ENCODE measurements at regions not wholly inside any gene's neighbourhood (a gene's known extent, or its start where the extent isn't known, plus 50 kb on each side); places are given as distances from the start of the nearest gene placed in this dataset.

GRCh38 chr15:91552555-91552954 is 301.0 kb upstream of the SLCO3A1 start:
- FAIRE-seq (no peak), DNase-seq (ENCODE audit: low read depth, low spot score) (no peak)
- Histone ChIP-seq H3K27me3 (ENCODE audit: control insufficient read depth, extremely low read depth, insufficient read depth, low read length) (no peaks in the 10 kb centered on the region), H3K79me2 (ENCODE audit: control insufficient read depth, insufficient read depth, low read length) (no peaks in the 10 kb centered on the region), H3K9ac (ENCODE audit: control insufficient read depth, extremely low read depth, insufficient read depth, low read length) (no peak overlapping the region), H3K4me2 (ENCODE audit: control insufficient read depth, extremely low read depth, insufficient read depth, low read depth, low read length) (no peak overlapping the region), H3K9me1 (ENCODE audit: control insufficient read depth, extremely low read depth, insufficient read depth, low read length) (no peaks in the 10 kb centered on the region), H2AFZ (ENCODE audit: control insufficient read depth, low read length) (no peak overlapping the region), H4K20me1 (ENCODE audit: control insufficient read depth, extremely low read depth, insufficient read depth, low read length) (no peaks in the 10 kb centered on the region), H3K27ac (ENCODE audit: control insufficient read depth, insufficient read depth, low read length) (no peak overlapping the region), H3K4me3 (ENCODE audit: control insufficient read depth in 2 of 3, extremely low read depth in 1 of 3, insufficient read depth in 2 of 3, low read depth in 1 of 3, low read length in 3 of 3) (no peak overlapping the region), H3K9me3 (ENCODE audit: control insufficient read depth, low read depth, low read length) (no peaks in the 10 kb centered on the region), H3K36me3 (ENCODE audit: control insufficient read depth in 2 of 2, extremely low read depth in 1 of 2, insufficient read depth in 2 of 2, low read length in 2 of 2) (no peaks in the 10 kb centered on the region), H3K4me1 (ENCODE audit: control insufficient read depth, extremely low read depth, insufficient read depth, low read length) (no peaks in the 10 kb centered on the region)
- dilution Hi-C loops (cut with MboI; ENCODE audit: extremely low pct_ligation_motif_present, low sequenced_read_pairs) = no loop called here
- TF ChIP-seq CTCF (optimal IDR thresholded peaks at IDR 0.05 in 1 of 3, IDR thresholded peaks at IDR 0.05 in 1 of 3, conservative IDR thresholded peaks at IDR 0.05 in 1 of 3; ENCODE audit: extremely low read depth in 1 of 3, insufficient read depth in 2 of 3, low read length in 3 of 3) = no peak
- TF ChIP-seq EZH2 (IDR thresholded peaks at IDR 0.05; ENCODE audit: low read length) = no peak

GRCh38 chr15:91553196-91553854 is 300.2 kb upstream of the SLCO3A1 start:
- DNase-seq (ENCODE audit: low read depth, low spot score) (no peak), FAIRE-seq (no peak)
- Histone ChIP-seq H3K4me2 (ENCODE audit: control insufficient read depth, extremely low read depth, insufficient read depth, low read depth, low read length) (no peak overlapping the region), H3K4me3 (ENCODE audit: control insufficient read depth in 2 of 3, extremely low read depth in 1 of 3, insufficient read depth in 2 of 3, low read depth in 1 of 3, low read length in 3 of 3) (no peak overlapping the region), H3K27ac (ENCODE audit: control insufficient read depth, insufficient read depth, low read length) (no peak overlapping the region), H3K4me1 (ENCODE audit: control insufficient read depth, extremely low read depth, insufficient read depth, low read length) (no peaks in the 10 kb centered on the region), H3K9me1 (ENCODE audit: control insufficient read depth, extremely low read depth, insufficient read depth, low read length) (no peaks in the 10 kb centered on the region), H3K27me3 (ENCODE audit: control insufficient read depth, extremely low read depth, insufficient read depth, low read length) (no peaks in the 10 kb centered on the region), H2AFZ (ENCODE audit: control insufficient read depth, low read length) (no peak overlapping the region), H3K36me3 (ENCODE audit: control insufficient read depth in 2 of 2, extremely low read depth in 1 of 2, insufficient read depth in 2 of 2, low read length in 2 of 2) (no peaks in the 10 kb centered on the region), H3K79me2 (ENCODE audit: control insufficient read depth, insufficient read depth, low read length) (no peaks in the 10 kb centered on the region), H3K9me3 (ENCODE audit: control insufficient read depth, low read depth, low read length) (no peaks in the 10 kb centered on the region), H3K9ac (ENCODE audit: control insufficient read depth, extremely low read depth, insufficient read depth, low read length) (no peak overlapping the region), H4K20me1 (ENCODE audit: control insufficient read depth, extremely low read depth, insufficient read depth, low read length) (no peaks in the 10 kb centered on the region)
- TF ChIP-seq CTCF (optimal IDR thresholded peaks at IDR 0.05 in 1 of 3, IDR thresholded peaks at IDR 0.05 in 1 of 3, conservative IDR thresholded peaks at IDR 0.05 in 1 of 3; ENCODE audit: extremely low read depth in 1 of 3, insufficient read depth in 2 of 3, low read length in 3 of 3) = no peak
- TF ChIP-seq EZH2 (IDR thresholded peaks at IDR 0.05; ENCODE audit: low read length) = no peak
- dilution Hi-C loops (cut with MboI; ENCODE audit: extremely low pct_ligation_motif_present, low sequenced_read_pairs) = no loop called here

Measured in keratinocyte (primary cell).